HepG2 (cell line): ENCODE measurements at regions not wholly inside any gene's neighbourhood (a gene's known extent, or its start where the extent isn't known, plus 50 kb on each side); places are given as distances from the start of the nearest gene placed in this dataset.

ENCODE experiments used
- ATAC-seq: fragments of 200-7000 bp; cut with Tn5 transposase; 3 replicates; pipeline ENCODE4 v1.9.1; 2020; ENCODE audit warnings: mild to moderate bottlenecking, moderate library complexity
- BruUV-seq: library from RNA; stranded (reverse); fragments of 400-500 nt; replicated peaks from 2 replicates; lab custom pipeline; 2021; lab: Mats Ljungman, UMichigan
- CTCF ChIA-PET: fragments of 300-600 bp; formaldehyde crosslinking; extraction: SDS; loops from one replicate; lab custom pipeline; 2021; ENCODE audit warnings: low total read pairs, inconsistent platforms, low intra/inter-chr PET ratio; lab: Yijun Ruan, JAX
- POLR2A ChIA-PET: fragments of 350-600 bp; sonication (Branson Sonifier 250); formaldehyde crosslinking; loops from one replicate; lab custom pipeline; 2020; ENCODE audit warnings: antibody characterized with exemption, inconsistent platforms; lab: Yijun Ruan, JAX
- DNase-seq: peaks from one replicate; pipeline ENCODE4 v3.0.0-alpha.2; 2015; ENCODE audit warnings: low spot score
- FAIRE-seq: peaks from 3 replicates; lab custom pipeline; 2011; peaks lifted over from hg19 to GRCh38; lab: Jason Lieb, UNC
- H2AFZ ChIP-seq: one replicate; pipeline ENCODE4 v1.6.1; 2011; ENCODE audit warnings: low read length, inconsistent platforms
- H3K27ac ChIP-seq: fragments of 300-600 bp; 3 replicates; pipeline ENCODE4 v1.8.0; 2011; ENCODE audit warnings: mixed run types, mild to moderate bottlenecking, mixed read lengths, low read length, inconsistent platforms; ENCODE audit not compliant: insufficient read depth; ENCODE audit errors: extremely low read length
- H3K27me3 ChIP-seq, 2 experiments: fragments of 200-600 bp in 1 of 2; 2 replicates in 1 of 2; 3 replicates in 1 of 2; pipeline versions ENCODE4 v1.6.0 to v1.8.0; 2011; ENCODE audit warnings: low read length in 2 of 2, mild to moderate bottlenecking in 2 of 2, moderate library complexity in 2 of 2, inconsistent platforms in 1 of 2; ENCODE audit not compliant: insufficient read depth in 2 of 2, control insufficient read depth in 1 of 2
- H3K36me3 ChIP-seq, 2 experiments: fragments of 200-600 bp in 1 of 2; replicated peaks in 1 of 2; 2 replicates in 1 of 2; 3 replicates in 1 of 2; pipeline versions ENCODE4 v1.5.1 to v1.8.0; 2011; ENCODE audit warnings: low read length in 2 of 2, inconsistent platforms in 1 of 2; ENCODE audit not compliant: insufficient read depth in 2 of 2, control insufficient read depth in 1 of 2
- H3K4me1 ChIP-seq: 2 replicates; pipeline ENCODE4 v1.5.1; 2012; ENCODE audit warnings: low read length, inconsistent platforms; ENCODE audit not compliant: insufficient read depth
- H3K4me2 ChIP-seq: 2 replicates; pipeline ENCODE4 v1.6.0; 2011; ENCODE audit warnings: low read depth, low read length, inconsistent platforms
- H3K4me3 ChIP-seq, 3 experiments: fragments of 200-600 bp in 1 of 3; sonication (generic), shearing (Covaris generic) in 1 of 3; replicated peaks in 1 of 3; 2 replicates each; pipeline ENCODE4 v1.5.1; 2011 to 2016; ENCODE audit warnings: low read length in 3 of 3, inconsistent platforms in 2 of 3, low read depth in 2 of 3, mild to moderate bottlenecking in 2 of 3, control low read depth in 1 of 3, mixed read lengths in 1 of 3; ENCODE audit not compliant: insufficient read depth in 1 of 3
- H3K79me2 ChIP-seq: one replicate; pipeline ENCODE4 v1.6.1; 2011; ENCODE audit warnings: low read length, inconsistent platforms; ENCODE audit not compliant: insufficient read depth
- H3K9ac ChIP-seq: 2 replicates; pipeline ENCODE4 v1.6.0; 2011; ENCODE audit warnings: mild to moderate bottlenecking, low read depth, low read length, inconsistent platforms; ENCODE audit not compliant: insufficient read depth
- H3K9me3 ChIP-seq: 2 replicates; pipeline ENCODE4 v1.5.1; 2012; ENCODE audit warnings: mild to moderate bottlenecking, low read length
- H4K20me1 ChIP-seq: 2 replicates; pipeline ENCODE4 v1.6.0; 2011; ENCODE audit warnings: inconsistent platforms, mild to moderate bottlenecking, low read length, moderate library complexity; ENCODE audit not compliant: insufficient read depth
- CTCF ChIP-seq: sonication (generic); formaldehyde crosslinking; IDR thresholded peaks from 2 replicates; pipeline ENCODE4 v1.5.0; 2020; ENCODE audit warnings: mild to moderate bottlenecking, missing genetic modification reagents, moderate library complexity
- HNF1B ChIP-seq: sonication (generic); formaldehyde crosslinking; IDR thresholded peaks from 2 replicates; pipeline ENCODE4 v1.5.1; 2020; ENCODE audit warnings: mild to moderate bottlenecking, moderate library complexity, missing genetic modification reagents
- KDM2A ChIP-seq: sonication (generic); formaldehyde crosslinking; IDR thresholded peaks from 2 replicates; pipeline ENCODE4 v1.4.0; 2020; ENCODE audit warnings: low read depth, missing genetic modification reagents, borderline replicate concordance
- KMT2A ChIP-seq: sonication (generic); formaldehyde crosslinking; IDR thresholded peaks from 2 replicates; pipeline ENCODE4 v1.4.0; 2020; ENCODE audit warnings: missing genetic modification reagents
- MIXL1 ChIP-seq: IDR thresholded peaks from 2 replicates; pipeline ENCODE4 v1.6.1; 2016
- RNF219 ChIP-seq: sonication (generic); formaldehyde crosslinking; IDR thresholded peaks from 2 replicates; pipeline ENCODE4 v1.5.0; 2020; ENCODE audit warnings: mild to moderate bottlenecking, missing genetic modification reagents
- SIX1 ChIP-seq: sonication (generic); formaldehyde crosslinking; IDR thresholded peaks from 2 replicates; pipeline ENCODE4 v1.4.0; 2020; ENCODE audit warnings: missing genetic modification reagents, borderline replicate concordance
- SMC3 ChIP-seq: IDR thresholded peaks from 2 replicates; pipeline ENCODE4 v1.6.1; 2011; ENCODE audit warnings: low read length, improper control_type of control experiment
- U2AF1 ChIP-seq: fragments of 200-400 bp; formaldehyde crosslinking; optimal IDR thresholded peaks from 2 replicates; pipeline ENCODE3; 2017; ENCODE audit warnings: mild to moderate bottlenecking, low read depth, low read length
- XRCC5 ChIP-seq: fragments of 200-400 bp; formaldehyde crosslinking; optimal IDR thresholded peaks from 2 replicates; pipeline ENCODE3; 2017; ENCODE audit warnings: mild to moderate bottlenecking, low read length
- YY1 ChIP-seq: IDR thresholded peaks from 2 replicates; pipeline ENCODE4 v1.6.1; 2011; ENCODE audit warnings: low read length, low read depth, moderate library complexity, mild to moderate bottlenecking; ENCODE audit not compliant: insufficient read depth, insufficient replicate concordance
- ZBTB34 ChIP-seq: sonication (generic); formaldehyde crosslinking; IDR thresholded peaks from 2 replicates; pipeline ENCODE4 v1.8.0; 2022; ENCODE audit warnings: mild to moderate bottlenecking, missing genetic modification reagents
- ZNF501 ChIP-seq: sonication (generic); formaldehyde crosslinking; IDR thresholded peaks from 2 replicates; pipeline ENCODE4 v1.5.1; 2020; ENCODE audit warnings: mild to moderate bottlenecking, moderate library complexity, missing genetic modification reagents
- WGBS: methylation state at CpG from one replicate; pipeline ENCODE4 v1.1.6; 2017; ENCODE audit warnings: low lambda C conversion rate; 5-methylcytosine and 5-hydroxymethylcytosine counted together
- in situ Hi-C: cut with HindIII; loops from 2 replicates; pipeline ENCODE4 v1.10.0; 2017; ENCODE audit warnings: low pct_unique_long_range_greater_than_20kb; ENCODE audit not compliant: extremely low pct_ligation_motif_present
- intact Hi-C: fragments of 100-400 bp; cut with micrococcal nuclease; formaldehyde crosslinking; loops from one replicate; pipeline ENCODE4 v1.10.0; 2022; ENCODE audit not compliant: unreplicated experiment

GRCh38 chr20:16803965-16804792 lies 56.0 kb downstream of the OTOR start:
- no peaks in the 10 kb centered on the region for H4K20me1 ChIP-seq
- no TSS peak for BruUV-seq
- H3K4me1 ChIP-seq, result no peaks in the 10 kb centered on the region
- no peak overlapping the region for H3K27ac ChIP-seq
- H3K4me2 ChIP-seq, result no peak overlapping the region
- ChIA-PET CTCF (interaction anchor here (1.4 to 4.3 kb wide), 4 partner anchors 14 to 627 kb away, joined by 6 to 98 read pairs (median 18); no protein-coding TSS in a partner anchor), POLR2A (interaction anchor here (0.7 kb wide), 1 partner anchor 627 kb away, joined by 4 read pairs; no protein-coding TSS in a partner anchor)
- H3K4me3 ChIP-seq, result no peak overlapping the region
- peak; percentile 47 for DNase-seq
- peak; percentile 90 for ATAC-seq
- no peaks in the 10 kb centered on the region for H3K79me2 ChIP-seq
- in situ Hi-C loops, result loop anchor here (5.0 kb wide), 2 partner anchors 478 to 628 kb away; no protein-coding TSS in a partner anchor
- no peak overlapping the region for H3K9ac ChIP-seq
- H2AFZ ChIP-seq, result no peak overlapping the region
- peaks cover 1 to 36% of the 10 kb centered on the region in 2 experiments; a peak in 2 of 5 replicates for H3K27me3 ChIP-seq
- H3K9me3 ChIP-seq, result no peaks in the 10 kb centered on the region
- H3K36me3 ChIP-seq, result no peaks in the 10 kb centered on the region
- WGBS, result 8% methylated on average over 14 of the region's 14 CpGs
- intact Hi-C loops, result loop anchor here (1.0 kb wide), 4 partner anchors 17 to 627 kb away; no protein-coding TSS in a partner anchor
- peak; percentile 60 for FAIRE-seq
- TF ChIP-seq YY1 (peak; percentile 42), KDM2A (CRISPR knock-in tag) (peak; percentile 31; the same call in 1 of the 2 replicates), SIX1 (CRISPR knock-in tag) (no peak), SMC3 (peak; percentile 73), MIXL1 (CRISPR knock-in tag) (0 out of 2 replicates have a peak, but pooled peaks have one; percentile 29), HNF1B (0 out of 2 replicates have a peak, but pooled peaks have one; percentile 46), CTCF (CRISPR knock-in tag) (peak; percentile 88), KMT2A (CRISPR knock-in tag) (no peak), XRCC5 (peak; percentile 62), RNF219 (no peak), U2AF1 (peak; percentile 83), ZBTB34 (0 out of 2 replicates have a peak, but pooled peaks have one; percentile 36), ZNF501 (CRISPR knock-in tag) (0 out of 2 replicates have a peak, but pooled peaks have one; percentile 40)
